Renal cortex interstitium (tissue), 11 donors: ENCODE measurements at regions not wholly inside any gene's neighbourhood (a gene's known extent, or its start where the extent isn't known, plus 50 kb on each side); places are given as distances from the start of the nearest gene placed in this dataset.
"Not testable (repeated sequence)": the region's sequence is repeated elsewhere in the genome, so short reads cannot be mapped to it uniquely, and the experiment has no call there.

Experiments
- DNase-seq, 11 donors: peaks; one replicate each; pipeline ENCODE4 v3.0.0-alpha.2; 2013; ENCODE audit warnings: low read depth in 9 of 11, low spot score in 4 of 11; ENCODE audit errors: extremely low read depth in 1 of 11

DNA sequence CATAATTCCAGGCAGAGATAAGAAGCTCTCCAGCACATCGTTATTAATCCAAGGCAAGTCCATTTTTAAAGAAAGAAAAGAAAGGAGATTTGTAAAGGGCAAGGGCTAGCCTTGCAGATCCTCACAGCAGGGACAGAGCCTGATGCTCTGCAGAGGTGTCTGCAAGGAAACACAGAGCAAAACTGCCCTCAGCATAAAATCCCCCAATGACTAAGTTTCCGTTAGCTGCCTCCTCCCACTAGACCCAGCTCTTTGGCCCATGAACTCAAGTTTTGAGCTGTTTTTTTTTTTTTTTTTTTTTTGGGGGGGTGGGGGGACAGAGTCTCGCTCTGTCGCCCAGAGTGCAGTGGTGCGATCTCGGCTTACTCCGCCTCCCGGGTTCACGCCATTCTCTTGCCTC, 300.7 kb downstream of the MTERF1 start:
- no peak for DNase-seq

DNA sequence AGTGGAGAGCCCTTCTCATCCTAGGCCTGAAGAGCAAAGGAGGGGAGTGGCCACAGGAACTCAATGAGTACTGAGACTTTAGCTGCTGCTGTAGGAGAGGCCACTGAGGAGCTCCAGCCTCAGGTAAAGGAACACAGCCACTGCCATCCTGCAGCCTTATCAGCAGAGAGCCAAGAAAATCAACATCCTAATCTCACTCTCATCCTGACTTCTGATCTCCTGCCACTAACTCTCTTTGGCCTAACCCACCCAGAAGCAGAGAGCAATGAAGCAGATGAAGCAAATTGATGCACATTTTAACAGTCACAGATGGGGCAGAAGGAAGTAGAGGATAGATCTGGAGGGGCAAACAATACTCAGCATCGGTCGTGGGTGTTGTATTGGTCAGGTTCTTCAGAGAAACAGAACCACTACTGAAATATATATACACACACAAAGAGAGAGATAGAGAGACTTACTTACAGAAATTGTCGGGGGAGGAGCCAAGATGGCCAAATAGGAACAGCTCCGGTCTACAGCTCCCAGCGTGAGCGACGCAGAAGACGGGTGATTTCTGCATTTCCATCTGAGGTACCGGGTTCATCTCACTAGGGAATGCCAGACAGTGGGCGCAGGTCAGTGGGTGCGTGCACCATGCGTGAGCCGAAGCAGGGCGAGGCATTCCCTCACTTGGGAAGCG, 297.6 kb downstream of the MTERF1 start:
- DNase-seq = no peak

DNA sequence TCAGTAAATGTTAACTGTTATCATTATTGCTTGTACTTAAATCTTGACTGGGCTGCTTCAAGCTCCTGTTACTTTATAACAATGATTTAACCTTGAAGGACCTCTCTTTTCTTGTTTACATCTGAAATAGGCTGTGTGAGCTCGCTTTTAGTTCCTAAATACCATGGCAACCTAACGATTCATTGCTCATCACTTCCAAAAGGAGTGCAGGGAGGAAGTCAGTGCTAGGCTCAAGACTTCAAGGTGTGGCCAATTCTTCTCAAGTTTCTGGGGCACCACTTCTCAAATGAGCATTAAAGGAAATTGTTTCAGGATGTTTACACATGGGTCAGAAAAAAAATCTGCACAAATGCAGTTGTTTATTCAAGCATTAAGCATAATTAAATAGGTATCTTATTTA, 284.2 kb downstream of the MTERF1 start:
- no peak for DNase-seq

- DNase-seq = no peak
Measured at GRCh38 chr7:91598791-91599190, 281.7 kb downstream of the MTERF1 start.

- DNase-seq = no peak
Measured at GRCh38 chr7:91600112-91600511, 280.4 kb downstream of the MTERF1 start.

DNA sequence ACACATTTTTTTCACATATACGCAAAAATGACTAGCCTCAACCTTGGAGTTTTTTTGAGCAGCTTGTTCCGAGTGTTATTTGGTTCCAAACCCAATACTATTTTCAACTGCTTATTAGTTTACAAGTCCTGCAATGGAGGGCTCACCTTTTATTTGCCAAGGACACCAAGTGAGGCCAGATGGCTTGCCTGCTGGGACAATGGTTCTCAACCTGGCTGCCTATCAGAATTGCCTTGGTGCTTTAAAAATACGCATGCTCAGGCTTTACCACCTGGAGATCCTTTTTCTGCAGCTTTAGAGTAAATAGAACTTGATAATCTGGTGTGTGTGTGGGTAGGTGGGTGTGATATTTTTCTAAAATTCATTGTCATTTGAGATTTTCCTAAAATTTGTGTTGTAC, 276.8 kb downstream of the MTERF1 start:
- DNase-seq = no peak

DNA sequence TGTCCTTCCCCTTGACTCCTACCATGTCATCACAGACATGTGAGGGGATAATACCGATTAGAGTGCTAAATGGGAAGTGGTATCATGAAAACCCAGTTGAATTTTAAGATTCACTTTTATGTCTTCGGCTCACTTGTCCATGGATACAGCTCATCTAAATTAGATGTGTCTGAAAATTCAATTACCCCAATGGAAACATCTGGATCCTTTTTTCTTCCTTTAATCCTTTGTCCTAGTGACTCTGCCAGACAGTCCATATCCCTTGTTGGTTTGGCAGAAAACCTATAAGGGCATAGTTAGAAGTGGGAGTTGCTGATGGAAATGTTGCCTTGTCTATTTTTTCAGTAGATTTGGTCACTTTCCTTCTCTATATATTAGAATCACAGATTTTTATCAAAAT, 271.9 kb downstream of the MTERF1 start:
- no peak for DNase-seq

DNA sequence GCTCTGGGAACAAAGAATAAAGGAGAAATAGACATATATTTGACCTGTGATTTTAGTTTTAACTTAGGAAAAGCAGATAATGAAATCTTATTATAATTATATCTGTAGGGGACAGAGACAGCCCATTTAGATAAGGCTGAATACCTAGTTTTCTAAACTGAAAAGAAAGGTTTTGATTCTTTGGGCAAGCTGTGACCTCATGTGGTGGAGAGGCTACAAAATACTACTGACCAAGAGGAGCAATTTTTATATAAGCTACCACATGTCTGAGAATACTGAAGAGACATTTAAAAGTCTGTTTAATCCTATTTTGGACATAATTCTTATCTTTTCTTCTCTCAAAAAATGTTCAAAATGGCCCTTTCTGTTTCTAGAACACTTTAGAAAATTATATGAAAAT, 271.0 kb downstream of the MTERF1 start:
- DNase-seq = no peak

DNA sequence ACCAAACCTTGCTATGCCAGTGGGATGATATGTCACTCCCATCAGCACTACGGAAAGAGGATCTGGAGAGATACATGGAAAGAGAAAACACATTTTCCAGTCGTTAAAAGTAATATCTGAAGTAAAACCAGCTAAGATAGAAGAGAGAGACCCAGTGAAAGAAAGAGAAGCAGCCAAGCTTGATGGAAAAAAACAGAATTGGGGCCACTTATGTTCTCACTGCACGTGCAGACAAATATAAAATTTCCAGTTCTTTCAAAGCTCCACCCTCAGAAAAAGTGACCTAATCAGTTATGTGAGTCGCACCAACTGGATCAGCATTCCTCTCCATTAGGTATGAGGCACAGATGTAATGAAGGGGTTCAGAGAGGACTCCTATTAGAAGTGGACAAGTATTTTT, 266.1 kb downstream of the MTERF1 start:
- no peak for DNase-seq

DNA sequence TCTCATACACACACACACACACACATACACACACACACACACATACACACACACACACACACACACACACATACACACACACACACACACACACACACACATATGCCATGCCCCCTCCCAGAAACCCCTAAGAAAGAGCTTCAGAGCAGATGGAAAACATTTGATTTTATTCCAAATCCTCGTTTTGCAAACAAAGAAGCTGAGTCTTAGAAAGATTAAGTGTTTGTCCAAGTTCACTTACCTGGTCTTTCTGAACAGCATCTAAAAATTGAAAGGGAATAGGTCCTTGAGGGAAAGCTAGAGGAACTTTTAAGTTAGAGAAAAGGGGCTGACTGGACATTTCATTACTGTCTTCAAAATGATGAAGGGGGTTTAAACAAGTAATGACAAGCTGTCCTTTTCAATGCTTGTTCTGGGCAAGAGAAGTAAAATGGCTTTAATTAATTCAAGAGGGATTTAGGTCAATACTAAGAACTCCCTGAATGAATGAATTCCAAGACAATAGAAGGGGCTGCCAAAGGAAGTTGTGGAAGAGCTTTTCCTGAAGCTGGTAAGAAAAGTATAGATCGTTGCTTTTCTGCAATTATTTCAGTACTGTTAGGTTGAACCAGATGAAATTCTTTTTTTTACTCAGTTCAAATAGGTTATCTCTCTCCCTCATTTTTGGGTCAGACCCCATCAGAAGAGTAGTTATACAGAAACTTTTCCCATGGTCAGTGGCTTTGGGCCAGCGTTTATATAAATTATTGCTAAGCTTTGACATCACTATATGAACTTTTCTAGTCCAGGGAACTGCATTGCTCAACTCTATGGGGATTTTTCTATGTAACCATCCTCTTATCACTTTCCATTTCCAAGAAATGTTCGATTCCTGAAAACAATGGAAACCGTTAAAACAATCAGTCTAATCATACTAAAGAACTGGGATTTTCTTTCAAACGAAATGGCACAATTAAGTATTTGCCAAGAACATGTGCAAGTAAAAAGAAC, 261.4 kb downstream of the MTERF1 start:
- DNase-seq = peak in 1 of 11 donors; percentile 7

- no peak for DNase-seq
Measured at GRCh38 chr7:91620827-91621226, 259.7 kb downstream of the MTERF1 start.

- DNase-seq = not testable (repeated sequence)
Measured at GRCh38 chr7:91627324-91627723, 253.2 kb downstream of the MTERF1 start.

- DNase-seq = no peak
Measured at GRCh38 chr7:91628742-91629141, 251.8 kb downstream of the MTERF1 start.

DNA sequence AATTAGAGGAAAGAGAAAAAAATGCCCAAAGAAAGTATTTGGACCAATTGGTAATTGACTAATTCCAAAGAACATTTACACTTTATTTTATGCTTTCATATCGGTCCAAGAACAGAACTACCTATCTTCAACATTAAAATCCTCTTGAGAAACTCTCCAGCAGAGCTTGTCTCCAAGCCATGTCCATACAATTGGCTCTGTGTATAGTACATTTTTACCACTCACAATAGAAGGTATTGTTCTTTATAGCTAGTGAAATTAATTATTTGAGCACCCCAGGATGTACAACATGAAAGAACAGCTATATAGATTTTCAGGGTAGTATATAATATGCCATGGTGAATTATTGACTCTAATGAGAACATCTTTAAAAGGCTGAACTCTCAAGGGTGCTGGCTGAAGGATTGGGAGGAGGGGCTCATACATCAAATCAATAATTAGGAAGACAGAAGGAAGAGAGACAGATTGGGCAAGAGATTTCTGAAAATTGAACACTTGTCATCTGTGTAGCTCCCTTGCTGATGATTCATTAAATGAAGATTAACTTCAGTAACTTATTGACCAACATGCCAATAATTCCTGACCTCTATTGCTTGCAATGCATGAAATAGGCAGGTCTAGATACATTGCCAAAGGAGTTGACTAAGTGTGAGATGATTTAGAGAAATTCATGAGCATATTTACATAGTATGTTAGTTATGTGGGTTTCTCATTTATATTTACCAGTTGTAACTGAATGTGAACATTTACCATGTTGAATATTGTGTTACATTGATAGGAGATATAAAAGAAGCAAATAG, 249.7 kb downstream of the MTERF1 start:
- DNase-seq = no peak

GRCh38 chr7:91632234-91632940, 248.1 kb downstream of the MTERF1 start:
- no peak for DNase-seq

DNA sequence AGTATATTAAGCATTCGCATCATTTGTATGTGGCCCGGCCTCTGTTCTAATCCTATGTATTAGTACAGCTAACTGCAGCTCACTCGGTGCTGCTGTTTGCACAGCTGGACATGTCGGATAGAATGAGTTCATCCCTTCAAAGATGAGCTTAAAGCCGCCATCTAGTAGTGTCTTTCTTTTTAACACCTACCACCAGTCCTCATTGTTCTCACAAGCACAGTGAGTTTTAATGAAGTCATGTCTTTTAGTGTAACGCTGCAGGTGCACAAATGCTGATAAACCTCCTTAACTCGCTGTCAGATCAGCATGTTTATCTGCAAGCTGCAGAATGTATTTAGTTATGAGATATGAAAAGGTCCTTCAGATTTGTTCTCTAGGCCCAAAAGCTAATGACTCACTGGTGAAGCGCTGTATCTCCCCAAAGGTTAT, 247.5 kb downstream of the MTERF1 start:
- no peak for DNase-seq

- no peak for DNase-seq
Measured at GRCh38 chr7:91634485-91635177, 245.9 kb downstream of the MTERF1 start.

GRCh38 chr7:91636129-91636724, 244.3 kb downstream of the MTERF1 start:
- DNase-seq = no peak
